HepG2 (cell line): ENCODE measurements at regions not wholly inside any gene's neighbourhood (a gene's known extent, or its start where the extent isn't known, plus 50 kb on each side); places are given as distances from the start of the nearest gene placed in this dataset.

Experiments used
- ATAC-seq: fragments of 200-7000 bp; cut with Tn5 transposase; 3 replicates; pipeline ENCODE4 v1.9.1; 2020; ENCODE audit warnings: mild to moderate bottlenecking, moderate library complexity
- BruUV-seq: library from RNA; stranded (reverse); fragments of 400-500 nt; replicated peaks from 2 replicates; lab custom pipeline; 2021; lab: Mats Ljungman, UMichigan
- CTCF ChIA-PET: fragments of 300-600 bp; formaldehyde crosslinking; extraction: SDS; loops from one replicate; lab custom pipeline; 2021; ENCODE audit warnings: low total read pairs, inconsistent platforms, low intra/inter-chr PET ratio; lab: Yijun Ruan, JAX
- POLR2A ChIA-PET: fragments of 350-600 bp; sonication (Branson Sonifier 250); formaldehyde crosslinking; loops from one replicate; lab custom pipeline; 2020; ENCODE audit warnings: antibody characterized with exemption, inconsistent platforms; lab: Yijun Ruan, JAX
- DNase-seq: peaks from one replicate; pipeline ENCODE4 v3.0.0-alpha.2; 2015; ENCODE audit warnings: low spot score
- FAIRE-seq: peaks from 3 replicates; lab custom pipeline; 2011; peaks lifted over from hg19 to GRCh38; lab: Jason Lieb, UNC
- H2AFZ ChIP-seq: one replicate; pipeline ENCODE4 v1.6.1; 2011; ENCODE audit warnings: low read length, inconsistent platforms
- H3K27ac ChIP-seq: fragments of 300-600 bp; 3 replicates; pipeline ENCODE4 v1.8.0; 2011; ENCODE audit warnings: mixed run types, mild to moderate bottlenecking, mixed read lengths, low read length, inconsistent platforms; ENCODE audit not compliant: insufficient read depth; ENCODE audit errors: extremely low read length
- H3K27me3 ChIP-seq, 2 experiments: fragments of 200-600 bp in 1 of 2; 2 replicates in 1 of 2; 3 replicates in 1 of 2; pipeline versions ENCODE4 v1.6.0 to v1.8.0; 2011; ENCODE audit warnings: low read length in 2 of 2, mild to moderate bottlenecking in 2 of 2, moderate library complexity in 2 of 2, inconsistent platforms in 1 of 2; ENCODE audit not compliant: insufficient read depth in 2 of 2, control insufficient read depth in 1 of 2
- H3K36me3 ChIP-seq, 2 experiments: fragments of 200-600 bp in 1 of 2; replicated peaks in 1 of 2; 2 replicates in 1 of 2; 3 replicates in 1 of 2; pipeline versions ENCODE4 v1.5.1 to v1.8.0; 2011; ENCODE audit warnings: low read length in 2 of 2, inconsistent platforms in 1 of 2; ENCODE audit not compliant: insufficient read depth in 2 of 2, control insufficient read depth in 1 of 2
- H3K4me1 ChIP-seq: 2 replicates; pipeline ENCODE4 v1.5.1; 2012; ENCODE audit warnings: low read length, inconsistent platforms; ENCODE audit not compliant: insufficient read depth
- H3K4me2 ChIP-seq: 2 replicates; pipeline ENCODE4 v1.6.0; 2011; ENCODE audit warnings: low read depth, low read length, inconsistent platforms
- H3K4me3 ChIP-seq, 3 experiments: fragments of 200-600 bp in 1 of 3; sonication (generic), shearing (Covaris generic) in 1 of 3; replicated peaks in 1 of 3; 2 replicates each; pipeline ENCODE4 v1.5.1; 2011 to 2016; ENCODE audit warnings: low read length in 3 of 3, inconsistent platforms in 2 of 3, low read depth in 2 of 3, mild to moderate bottlenecking in 2 of 3, control low read depth in 1 of 3, mixed read lengths in 1 of 3; ENCODE audit not compliant: insufficient read depth in 1 of 3
- H3K79me2 ChIP-seq: one replicate; pipeline ENCODE4 v1.6.1; 2011; ENCODE audit warnings: low read length, inconsistent platforms; ENCODE audit not compliant: insufficient read depth
- H3K9ac ChIP-seq: 2 replicates; pipeline ENCODE4 v1.6.0; 2011; ENCODE audit warnings: mild to moderate bottlenecking, low read depth, low read length, inconsistent platforms; ENCODE audit not compliant: insufficient read depth
- H3K9me3 ChIP-seq: 2 replicates; pipeline ENCODE4 v1.5.1; 2012; ENCODE audit warnings: mild to moderate bottlenecking, low read length
- H4K20me1 ChIP-seq: 2 replicates; pipeline ENCODE4 v1.6.0; 2011; ENCODE audit warnings: inconsistent platforms, mild to moderate bottlenecking, low read length, moderate library complexity; ENCODE audit not compliant: insufficient read depth
- CC2D1A ChIP-seq: sonication (generic); formaldehyde crosslinking; IDR thresholded peaks from 2 replicates; pipeline ENCODE4 v1.8.1; 2023; ENCODE audit warnings: mild to moderate bottlenecking, missing genetic modification reagents
- CEBPB ChIP-seq: IDR thresholded peaks from 2 replicates; pipeline ENCODE4 v1.6.1; 2011; ENCODE audit warnings: low read depth, low read length, improper control_type of control experiment, borderline replicate concordance
- THAP7 ChIP-seq: sonication (generic); formaldehyde crosslinking; IDR thresholded peaks from 2 replicates; pipeline ENCODE4 v1.8.1; 2023; ENCODE audit warnings: mild to moderate bottlenecking, missing genetic modification reagents
- ZNF251 ChIP-seq: sonication (generic); formaldehyde crosslinking; IDR thresholded peaks from 2 replicates; pipeline ENCODE4 v1.9.0; 2021; ENCODE audit warnings: mild to moderate bottlenecking, missing genetic modification reagents
- WGBS: methylation state at CpG from one replicate; pipeline ENCODE4 v1.1.6; 2017; ENCODE audit warnings: low lambda C conversion rate; 5-methylcytosine and 5-hydroxymethylcytosine counted together
- in situ Hi-C: cut with HindIII; loops from 2 replicates; pipeline ENCODE4 v1.10.0; 2017; ENCODE audit warnings: low pct_unique_long_range_greater_than_20kb; ENCODE audit not compliant: extremely low pct_ligation_motif_present
- intact Hi-C: fragments of 100-400 bp; cut with micrococcal nuclease; formaldehyde crosslinking; loops from one replicate; pipeline ENCODE4 v1.10.0; 2022; ENCODE audit not compliant: unreplicated experiment
- TF ChIP-seq, protein P1 (sequence below): fragments of 450-650 bp; IDR thresholded peaks from 2 replicates; pipeline ENCODE4 v1.6.1; 2016

DNA sequence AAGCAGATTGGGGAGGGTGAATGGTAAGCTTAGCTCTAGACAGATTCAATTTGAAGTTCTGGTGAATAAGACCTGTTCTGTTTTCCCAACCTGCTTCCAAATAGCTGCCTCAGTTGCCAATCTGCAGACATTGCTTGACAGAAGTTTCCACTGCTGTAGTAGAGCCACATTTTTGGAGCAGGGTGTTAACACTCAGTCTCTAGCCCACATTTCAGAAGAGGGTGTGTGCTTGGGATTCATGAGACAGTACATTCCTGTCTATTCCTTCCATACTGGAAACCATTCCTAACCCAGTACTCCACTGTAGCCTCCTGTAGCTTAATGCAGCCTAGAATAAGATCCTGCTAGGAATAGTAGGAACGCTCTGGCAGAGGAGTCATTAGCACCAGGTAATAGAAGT is 450.5 kb downstream of the NUF2 start:
- WGBS = 22% methylated on average over 1 of the region's 1 CpG
- Histone ChIP-seq H2AFZ (no peak overlapping the region), H3K79me2 (no peaks in the 10 kb centered on the region), H3K27me3 (no peaks in the 10 kb centered on the region), H3K4me1 (no peaks in the 10 kb centered on the region), H4K20me1 (no peaks in the 10 kb centered on the region), H3K9ac (no peak overlapping the region), H3K4me2 (no peak overlapping the region), H3K27ac (no peak overlapping the region), H3K4me3 (no peak overlapping the region), H3K36me3 (no peaks in the 10 kb centered on the region), H3K9me3 (peaks cover 92% of the 10 kb centered on the region)
- intact Hi-C loops (no loop called here), in situ Hi-C loops (no loop called here)
- TF ChIP-seq CC2D1A (CRISPR knock-in tag) (no peak), THAP7 (no peak), ZNF251 (CRISPR knock-in tag) (no peak)
- TF ChIP-seq, protein P1, sequence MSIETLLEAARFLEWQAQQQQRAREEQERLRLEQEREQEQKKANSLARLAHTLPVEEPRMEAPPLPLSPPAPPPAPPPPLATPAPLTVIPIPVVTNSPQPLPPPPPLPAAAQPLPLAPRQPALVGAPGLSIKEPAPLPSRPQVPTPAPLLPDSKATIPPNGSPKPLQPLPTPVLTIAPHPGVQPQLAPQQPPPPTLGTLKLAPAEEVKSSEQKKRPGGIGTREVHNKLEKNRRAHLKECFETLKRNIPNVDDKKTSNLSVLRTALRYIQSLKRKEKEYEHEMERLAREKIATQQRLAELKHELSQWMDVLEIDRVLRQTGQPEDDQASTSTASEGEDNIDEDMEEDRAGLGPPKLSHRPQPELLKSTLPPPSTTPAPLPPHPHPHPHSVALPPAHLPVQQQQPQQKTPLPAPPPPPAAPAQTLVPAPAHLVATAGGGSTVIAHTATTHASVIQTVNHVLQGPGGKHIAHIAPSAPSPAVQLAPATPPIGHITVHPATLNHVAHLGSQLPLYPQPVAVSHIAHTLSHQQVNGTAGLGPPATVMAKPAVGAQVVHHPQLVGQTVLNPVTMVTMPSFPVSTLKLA = no peak
- no peak for ATAC-seq
- ChIA-PET CTCF (no interaction called here), POLR2A (no interaction called here)
- FAIRE-seq = no peak
- BruUV-seq = no TSS peak
- DNase-seq = no peak

DNA sequence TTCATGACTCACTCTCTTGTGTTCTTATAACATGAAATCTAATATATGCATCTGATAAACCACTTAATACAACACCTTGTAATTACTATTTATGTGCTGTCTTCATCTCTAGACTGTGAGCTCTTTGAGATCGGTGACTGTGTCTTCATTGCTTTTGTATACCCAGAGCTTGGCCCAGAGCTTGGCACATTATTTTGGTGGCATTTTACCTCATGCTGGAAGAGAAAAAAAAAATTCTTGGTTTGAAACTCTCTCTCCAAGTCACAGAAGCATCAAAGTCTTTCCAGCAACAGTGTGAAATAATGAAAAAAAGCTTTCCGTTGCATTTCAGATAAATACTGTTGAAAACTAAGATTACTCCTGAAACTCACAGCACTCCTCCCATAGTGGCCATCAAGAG is 451.6 kb downstream of the NUF2 start:
- H3K9ac ChIP-seq = no peak overlapping the region
- WGBS = 3% methylated on average over 2 of the region's 2 CpGs
- H2AFZ ChIP-seq = no peak overlapping the region
- no peak overlapping the region for H3K4me2 ChIP-seq
- H3K79me2 ChIP-seq = no peaks in the 10 kb centered on the region
- BruUV-seq = no TSS peak
- no peaks in the 10 kb centered on the region for H3K4me1 ChIP-seq
- H4K20me1 ChIP-seq = no peaks in the 10 kb centered on the region
- no peak overlapping the region for H3K27ac ChIP-seq
- TF ChIP-seq CEBPB = no peak
- no peak for ATAC-seq
- H3K36me3 ChIP-seq = no peaks in the 10 kb centered on the region
- no peak for FAIRE-seq
- no peak overlapping the region for H3K4me3 ChIP-seq
- ChIA-PET POLR2A (no interaction called here), CTCF (no interaction called here)
- H3K27me3 ChIP-seq = no peaks in the 10 kb centered on the region
- DNase-seq = no peak
- peaks cover 93% of the 10 kb centered on the region for H3K9me3 ChIP-seq
- in situ Hi-C loops (no loop called here), intact Hi-C loops (no loop called here)
